SU-DHL-6 (cell line): ENCODE measurements at regions not wholly inside any gene's neighbourhood (a gene's known extent, or its start where the extent isn't known, plus 50 kb on each side); places are given as distances from the start of the nearest gene placed in this dataset.

Source experiments
- EZH2phosphoT487 ChIP-seq: fragments of 200-600 bp; sonication (generic), shearing (Covaris generic); conservative IDR thresholded peaks from 2 replicates; pipeline ENCODE4 v1.6.1; 2018; ENCODE audit warnings: mild to moderate bottlenecking, antibody characterized with exemption, low read length, moderate library complexity, mixed read lengths
- TF ChIP-seq, protein P1 (sequence below): fragments of 200-600 bp; sonication (generic); IDR thresholded peaks from one replicate; pipeline ENCODE4 v1.5.1; 2017; ENCODE audit warnings: antibody characterized with exemption, mild to moderate bottlenecking, low read length, moderate library complexity; ENCODE audit not compliant: insufficient read depth, poor library complexity, severe bottlenecking

- TF ChIP-seq, protein P1, sequence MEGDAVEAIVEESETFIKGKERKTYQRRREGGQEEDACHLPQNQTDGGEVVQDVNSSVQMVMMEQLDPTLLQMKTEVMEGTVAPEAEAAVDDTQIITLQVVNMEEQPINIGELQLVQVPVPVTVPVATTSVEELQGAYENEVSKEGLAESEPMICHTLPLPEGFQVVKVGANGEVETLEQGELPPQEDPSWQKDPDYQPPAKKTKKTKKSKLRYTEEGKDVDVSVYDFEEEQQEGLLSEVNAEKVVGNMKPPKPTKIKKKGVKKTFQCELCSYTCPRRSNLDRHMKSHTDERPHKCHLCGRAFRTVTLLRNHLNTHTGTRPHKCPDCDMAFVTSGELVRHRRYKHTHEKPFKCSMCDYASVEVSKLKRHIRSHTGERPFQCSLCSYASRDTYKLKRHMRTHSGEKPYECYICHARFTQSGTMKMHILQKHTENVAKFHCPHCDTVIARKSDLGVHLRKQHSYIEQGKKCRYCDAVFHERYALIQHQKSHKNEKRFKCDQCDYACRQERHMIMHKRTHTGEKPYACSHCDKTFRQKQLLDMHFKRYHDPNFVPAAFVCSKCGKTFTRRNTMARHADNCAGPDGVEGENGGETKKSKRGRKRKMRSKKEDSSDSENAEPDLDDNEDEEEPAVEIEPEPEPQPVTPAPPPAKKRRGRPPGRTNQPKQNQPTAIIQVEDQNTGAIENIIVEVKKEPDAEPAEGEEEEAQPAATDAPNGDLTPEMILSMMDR = no peak
- no peak for TF ChIP-seq EZH2phosphoT487
These were observed 487.1 kb downstream of the TECRL start for GRCh38 chr4:63922146-63922545.
